SK-N-SH (cell line): ENCODE measurements at regions not wholly inside any gene's neighbourhood (a gene's known extent, or its start where the extent isn't known, plus 50 kb on each side); places are given as distances from the start of the nearest gene placed in this dataset.

Experiments used
- EP300 ChIP-seq, 2 experiments: IDR thresholded peaks; 2 replicates each; pipeline versions ENCODE4 v1.4.0 to v1.6.1; 2012; ENCODE audit warnings: borderline replicate concordance in 1 of 2, low read depth in 1 of 2, low read length in 1 of 2
- EZH2phosphoT487 ChIP-seq: fragments of 200-600 bp; sonication (generic); IDR thresholded peaks from 2 replicates; pipeline ENCODE4 v1.6.1; 2017; ENCODE audit warnings: low read depth, mixed run types, mild to moderate bottlenecking, antibody characterized with exemption, moderate library complexity, borderline replicate concordance
- POLR2AphosphoS5 ChIP-seq: IDR thresholded peaks from 2 replicates; pipeline ENCODE4 v1.6.1; 2012; ENCODE audit warnings: low read depth, low read length
- RFX5 ChIP-seq: IDR thresholded peaks from 2 replicates; pipeline ENCODE4 v1.6.1; 2012; ENCODE audit warnings: mild to moderate bottlenecking, improper control_type of control experiment, low read length
- TAF1 ChIP-seq: IDR thresholded peaks from 2 replicates; pipeline ENCODE4 v1.6.1; 2012; ENCODE audit warnings: low read depth, mild to moderate bottlenecking, low read length, moderate library complexity, borderline replicate concordance
- TF ChIP-seq, protein P1 (sequence below): IDR thresholded peaks from 2 replicates; pipeline ENCODE4 v1.4.0; 2012; ENCODE audit warnings: low read depth
- TF ChIP-seq, protein P2 (sequence below): fragments of 150-350 bp; IDR thresholded peaks from 2 replicates; pipeline ENCODE4 v1.6.1; 2017; ENCODE audit warnings: antibody characterized with exemption, low read length, low read depth, borderline replicate concordance
- TF ChIP-seq, protein P3 (sequence below): IDR thresholded peaks from 2 replicates; pipeline ENCODE4 v1.6.1; 2012; ENCODE audit warnings: mild to moderate bottlenecking, low read depth, low read length, moderate library complexity

DNA sequence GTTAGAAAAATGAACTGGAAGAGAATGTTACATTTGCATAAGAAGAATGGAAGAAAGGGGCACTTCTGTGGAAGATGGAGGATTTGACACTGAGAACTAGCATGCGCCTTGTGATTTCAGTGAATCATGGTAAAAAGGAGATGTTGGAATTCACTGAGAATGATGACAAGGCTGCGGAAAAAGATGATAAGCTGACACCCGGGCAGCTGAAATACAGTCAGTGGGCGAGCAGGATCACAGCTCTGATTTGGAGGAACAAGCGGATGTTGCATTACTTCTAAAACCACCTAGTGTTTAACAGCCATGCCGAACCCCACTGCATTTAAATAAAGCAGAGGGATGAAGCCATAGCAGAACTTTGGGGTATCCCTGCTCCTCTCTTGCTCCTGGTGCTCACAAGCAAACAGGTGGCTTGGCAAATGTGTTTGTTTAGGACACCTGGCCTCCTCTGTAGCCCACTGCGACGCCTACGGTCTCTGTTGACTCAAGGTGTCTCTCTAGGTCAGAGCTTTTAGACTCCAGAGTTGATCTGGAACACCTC lies 134.9 kb downstream of the NDUFA10 start:
- TF ChIP-seq, protein P1, sequence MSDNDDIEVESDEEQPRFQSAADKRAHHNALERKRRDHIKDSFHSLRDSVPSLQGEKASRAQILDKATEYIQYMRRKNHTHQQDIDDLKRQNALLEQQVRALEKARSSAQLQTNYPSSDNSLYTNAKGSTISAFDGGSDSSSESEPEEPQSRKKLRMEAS = no peak
- TF ChIP-seq, protein P2, sequence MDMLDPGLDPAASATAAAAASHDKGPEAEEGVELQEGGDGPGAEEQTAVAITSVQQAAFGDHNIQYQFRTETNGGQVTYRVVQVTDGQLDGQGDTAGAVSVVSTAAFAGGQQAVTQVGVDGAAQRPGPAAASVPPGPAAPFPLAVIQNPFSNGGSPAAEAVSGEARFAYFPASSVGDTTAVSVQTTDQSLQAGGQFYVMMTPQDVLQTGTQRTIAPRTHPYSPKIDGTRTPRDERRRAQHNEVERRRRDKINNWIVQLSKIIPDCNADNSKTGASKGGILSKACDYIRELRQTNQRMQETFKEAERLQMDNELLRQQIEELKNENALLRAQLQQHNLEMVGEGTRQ = no peak
- no peak for TF ChIP-seq TAF1
- no peak for TF ChIP-seq POLR2AphosphoS5
- TF ChIP-seq EP300 (IDR thresholded peaks at IDR 0.05; ENCODE audit: borderline replicate concordance in 1 of 2, low read depth in 1 of 2, low read length in 1 of 2) = no peak
- TF ChIP-seq EZH2phosphoT487 = no peak
- TF ChIP-seq, protein P3, sequence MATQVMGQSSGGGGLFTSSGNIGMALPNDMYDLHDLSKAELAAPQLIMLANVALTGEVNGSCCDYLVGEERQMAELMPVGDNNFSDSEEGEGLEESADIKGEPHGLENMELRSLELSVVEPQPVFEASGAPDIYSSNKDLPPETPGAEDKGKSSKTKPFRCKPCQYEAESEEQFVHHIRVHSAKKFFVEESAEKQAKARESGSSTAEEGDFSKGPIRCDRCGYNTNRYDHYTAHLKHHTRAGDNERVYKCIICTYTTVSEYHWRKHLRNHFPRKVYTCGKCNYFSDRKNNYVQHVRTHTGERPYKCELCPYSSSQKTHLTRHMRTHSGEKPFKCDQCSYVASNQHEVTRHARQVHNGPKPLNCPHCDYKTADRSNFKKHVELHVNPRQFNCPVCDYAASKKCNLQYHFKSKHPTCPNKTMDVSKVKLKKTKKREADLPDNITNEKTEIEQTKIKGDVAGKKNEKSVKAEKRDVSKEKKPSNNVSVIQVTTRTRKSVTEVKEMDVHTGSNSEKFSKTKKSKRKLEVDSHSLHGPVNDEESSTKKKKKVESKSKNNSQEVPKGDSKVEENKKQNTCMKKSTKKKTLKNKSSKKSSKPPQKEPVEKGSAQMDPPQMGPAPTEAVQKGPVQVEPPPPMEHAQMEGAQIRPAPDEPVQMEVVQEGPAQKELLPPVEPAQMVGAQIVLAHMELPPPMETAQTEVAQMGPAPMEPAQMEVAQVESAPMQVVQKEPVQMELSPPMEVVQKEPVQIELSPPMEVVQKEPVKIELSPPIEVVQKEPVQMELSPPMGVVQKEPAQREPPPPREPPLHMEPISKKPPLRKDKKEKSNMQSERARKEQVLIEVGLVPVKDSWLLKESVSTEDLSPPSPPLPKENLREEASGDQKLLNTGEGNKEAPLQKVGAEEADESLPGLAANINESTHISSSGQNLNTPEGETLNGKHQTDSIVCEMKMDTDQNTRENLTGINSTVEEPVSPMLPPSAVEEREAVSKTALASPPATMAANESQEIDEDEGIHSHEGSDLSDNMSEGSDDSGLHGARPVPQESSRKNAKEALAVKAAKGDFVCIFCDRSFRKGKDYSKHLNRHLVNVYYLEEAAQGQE = no peak
- no peak for TF ChIP-seq RFX5
